Neural cell (in vitro differentiated cells): ENCODE measurements at regions not wholly inside any gene's neighbourhood (a gene's known extent, or its start where the extent isn't known, plus 50 kb on each side); places are given as distances from the start of the nearest gene placed in this dataset.

ENCODE experiments used
- H2AFZ ChIP-seq: fragments of 200-600, 300-800 bp; sonication (generic), shearing (Covaris generic); 2 replicates; pipeline ENCODE4 v1.6.0; 2014; ENCODE audit warnings: low read depth, mild to moderate bottlenecking, antibody characterized with exemption, low read length, moderate library complexity
- H3F3A ChIP-seq: fragments of 200-600 bp; shearing (Covaris generic); 2 replicates; pipeline ENCODE4 v1.6.1; 2016; ENCODE audit warnings: mild to moderate bottlenecking, moderate library complexity, mixed read lengths, antibody characterized with exemption, low read length; ENCODE audit not compliant: insufficient read depth, poor library complexity, severe bottlenecking
- H3K27ac ChIP-seq: fragments of 200-600, 300-800 bp; sonication (generic), shearing (Covaris generic); 2 replicates; pipeline ENCODE4 v1.5.1; 2014; ENCODE audit warnings: mild to moderate bottlenecking, low read length, moderate library complexity
- H3K27me3 ChIP-seq: fragments of 300-800, 200-600 bp; sonication (generic), shearing (Covaris generic); 2 replicates; pipeline ENCODE4 v1.6.0; 2014; ENCODE audit warnings: mild to moderate bottlenecking, low read depth, low read length, moderate library complexity; ENCODE audit not compliant: insufficient read depth
- H3K36me3 ChIP-seq: fragments of 300-800, 200-600 bp; sonication (generic), shearing (Covaris generic); 2 replicates; pipeline ENCODE4 v1.5.1; 2014; ENCODE audit warnings: mild to moderate bottlenecking, antibody characterized with exemption, low read length, moderate library complexity; ENCODE audit not compliant: insufficient read depth
- H3K4me2 ChIP-seq: fragments of 300-800, 200-600 bp; sonication (generic), shearing (Covaris generic); 2 replicates; pipeline ENCODE4 v1.6.0; 2014; ENCODE audit warnings: mild to moderate bottlenecking, low read length
- H3K4me3 ChIP-seq: fragments of 300-800, 200-600 bp; sonication (generic), shearing (Covaris generic); 2 replicates; pipeline ENCODE4 v1.5.1; 2014; ENCODE audit warnings: mild to moderate bottlenecking, low read length, moderate library complexity
- H3K79me2 ChIP-seq: fragments of 200-600 bp; shearing (Covaris generic); replicated peaks from 2 replicates; pipeline ENCODE4 v1.6.0; 2014; ENCODE audit warnings: mild to moderate bottlenecking, low read length, moderate library complexity; ENCODE audit not compliant: insufficient read depth
- H3K9ac ChIP-seq: fragments of 300-800, 200-600 bp; sonication (generic), shearing (Covaris generic); 2 replicates; pipeline ENCODE4 v1.6.1; 2016; ENCODE audit warnings: mild to moderate bottlenecking, low read length, mixed read lengths
- H3K9me2 ChIP-seq: fragments of 200-600 bp; shearing (Covaris generic); 2 replicates; pipeline ENCODE4 v1.6.1; 2016; ENCODE audit warnings: mild to moderate bottlenecking, low read length, mixed read lengths; ENCODE audit not compliant: insufficient read depth
- H3K9me3 ChIP-seq: fragments of 200-600, 300-800 bp; sonication (generic), shearing (Covaris generic); 2 replicates; pipeline ENCODE4 v1.6.1; 2016; ENCODE audit warnings: mild to moderate bottlenecking, mixed run types, low read length, moderate library complexity, mixed read lengths
- H4K20me1 ChIP-seq: fragments of 200-600 bp; shearing (Covaris generic); 2 replicates; pipeline ENCODE4 v1.6.1; 2016; ENCODE audit warnings: mild to moderate bottlenecking, mixed run types; ENCODE audit not compliant: insufficient read depth
- CTCF ChIP-seq: fragments of 450-650 bp; IDR thresholded peaks from 2 replicates; pipeline ENCODE4 v1.5.1; 2014; ENCODE audit warnings: antibody characterized with exemption, mild to moderate bottlenecking, moderate library complexity; ENCODE audit not compliant: poor library complexity, severe bottlenecking
- EP300 ChIP-seq: fragments of 450-650 bp; conservative IDR thresholded peaks from 2 replicates; pipeline ENCODE4 v1.6.1; 2014; ENCODE audit warnings: antibody characterized with exemption, mild to moderate bottlenecking, moderate library complexity; ENCODE audit not compliant: poor library complexity, severe bottlenecking
- EZH2 ChIP-seq: fragments of 200-600, 300-800 bp; shearing (Covaris generic), sonication (generic); IDR thresholded peaks from 2 replicates; pipeline ENCODE4 v1.6.1; 2014; ENCODE audit warnings: antibody characterized with exemption, low read length, borderline replicate concordance, mild to moderate bottlenecking; ENCODE audit not compliant: insufficient read depth, poor library complexity, severe bottlenecking
- MXI1 ChIP-seq: fragments of 450-650 bp; conservative IDR thresholded peaks from 2 replicates; pipeline ENCODE4 v1.6.1; 2014; ENCODE audit warnings: antibody characterized with exemption, mild to moderate bottlenecking; ENCODE audit not compliant: poor library complexity, severe bottlenecking
- POLR2AphosphoS5 ChIP-seq: IDR thresholded peaks from 2 replicates; pipeline ENCODE4 v1.6.1; 2012
- RAD21 ChIP-seq: fragments of 450-650 bp; conservative IDR thresholded peaks from 2 replicates; pipeline ENCODE4 v1.6.1; 2014; ENCODE audit warnings: antibody characterized with exemption, mild to moderate bottlenecking, moderate library complexity
- REST ChIP-seq: IDR thresholded peaks from 2 replicates; pipeline ENCODE4 v1.6.1; 2012; ENCODE audit warnings: borderline replicate concordance
- SMC3 ChIP-seq: fragments of 450-650 bp; conservative IDR thresholded peaks from 2 replicates; pipeline ENCODE4 v1.6.1; 2014; ENCODE audit warnings: antibody characterized with exemption, mild to moderate bottlenecking, moderate library complexity; ENCODE audit not compliant: poor library complexity
- TAF1 ChIP-seq: IDR thresholded peaks from 2 replicates; pipeline ENCODE4 v1.6.1; 2012; ENCODE audit warnings: low read depth

GRCh38 chr15:49715701-49716100 lies 94.9 kb downstream of the DTWD1 start:
- no peaks in the 10 kb centered on the region for H3K27me3 ChIP-seq

DNA sequence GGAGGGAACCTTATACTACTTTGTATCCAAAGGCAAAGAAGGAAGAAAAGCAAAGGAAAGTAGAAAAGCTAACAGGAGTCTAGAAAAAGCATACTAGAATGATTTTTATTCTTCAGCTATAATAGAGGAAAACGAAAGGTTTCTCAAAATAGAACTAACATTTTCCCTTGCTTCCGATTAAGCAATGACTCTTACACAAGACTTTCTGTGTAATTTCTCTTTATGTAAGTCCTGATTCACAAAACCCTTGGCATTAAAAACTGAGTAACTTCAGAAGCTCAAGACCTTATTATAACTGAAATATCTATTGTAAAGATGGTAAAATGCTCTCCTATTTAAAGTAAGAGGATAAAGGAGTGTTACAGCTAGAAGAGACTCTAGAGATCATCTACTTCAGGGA lies 97.4 kb downstream of the DTWD1 start:
- Histone ChIP-seq H3K36me3 (no peaks in the 10 kb centered on the region), H3K4me3 (no peak overlapping the region), H3K9ac (no peak overlapping the region), H3K79me2 (no peaks in the 10 kb centered on the region), H4K20me1 (no peaks in the 10 kb centered on the region), H3K27me3 (no peaks in the 10 kb centered on the region), H3K9me3 (no peaks in the 10 kb centered on the region), H3K9me2 (no peaks in the 10 kb centered on the region), H3K27ac (no peak overlapping the region), H3F3A (no peaks in the 10 kb centered on the region), H2AFZ (no peak overlapping the region), H3K4me2 (no peak overlapping the region)
- TF ChIP-seq MXI1 (no peak), TAF1 (no peak), EP300 (no peak)

More at GRCh38 chr15:49715701-49716100, 94.9 kb downstream of the DTWD1 start:
- Histone ChIP-seq H3K9ac (no peak overlapping the region), H3K79me2 (no peaks in the 10 kb centered on the region), H3K9me2 (no peaks in the 10 kb centered on the region), H3K9me3 (no peaks in the 10 kb centered on the region), H4K20me1 (no peaks in the 10 kb centered on the region), H3K4me2 (no peak overlapping the region), H2AFZ (no peak overlapping the region), H3F3A (no peaks in the 10 kb centered on the region), H3K27ac (no peak overlapping the region), H3K36me3 (no peaks in the 10 kb centered on the region), H3K4me3 (no peak overlapping the region)
- TF ChIP-seq MXI1 = no peak
- no peak for TF ChIP-seq TAF1
- no peak for TF ChIP-seq RAD21
- no peak for TF ChIP-seq EZH2
- no peak for TF ChIP-seq EP300
- no peak for TF ChIP-seq SMC3
- TF ChIP-seq REST = no peak
- no peak for TF ChIP-seq CTCF
- no peak for TF ChIP-seq POLR2AphosphoS5

- H3K27ac ChIP-seq = no peak overlapping the region
Observed at GRCh38 chr15:49718846-49719245, 98.0 kb downstream of the DTWD1 start.

More at GRCh38 chr15:49718846-49719245, 98.0 kb downstream of the DTWD1 start:
- Histone ChIP-seq H3K4me2 (no peak overlapping the region), H4K20me1 (no peaks in the 10 kb centered on the region), H3K9me3 (no peaks in the 10 kb centered on the region), H3F3A (no peaks in the 10 kb centered on the region), H3K79me2 (no peaks in the 10 kb centered on the region), H3K36me3 (no peaks in the 10 kb centered on the region), H3K27me3 (no peaks in the 10 kb centered on the region), H3K4me3 (no peak overlapping the region), H3K9me2 (no peaks in the 10 kb centered on the region), H3K9ac (no peak overlapping the region), H2AFZ (no peak overlapping the region)
- TF ChIP-seq CTCF = no peak
- TF ChIP-seq SMC3 = no peak
- no peak for TF ChIP-seq EZH2
- no peak for TF ChIP-seq MXI1
- no peak for TF ChIP-seq POLR2AphosphoS5
- TF ChIP-seq TAF1 = no peak
- TF ChIP-seq EP300 = no peak
- no peak for TF ChIP-seq REST
- TF ChIP-seq RAD21 = no peak
